ENCODE measurements at regions not wholly inside any gene's neighbourhood (a gene's known extent, or its start where the extent isn't known, plus 50 kb on each side); places are given as distances from the start of the nearest gene placed in this dataset.

- TF ChIP-seq FOXM1 (IDR thresholded peaks at IDR 0.05; ENCODE audit: borderline replicate concordance) (no peak), L3MBTL2 (conservative IDR thresholded peaks at IDR 0.05) (no peak), SP1 (IDR thresholded peaks at IDR 0.05) (no peak), SUZ12 (IDR thresholded peaks at IDR 0.05) (no peak), HDGF (IDR thresholded peaks at IDR 0.05; ENCODE audit: borderline replicate concordance) (no peak), FOXA1 (IDR thresholded peaks at IDR 0.05) (no peak), LEF1 (IDR thresholded peaks at IDR 0.05; ENCODE audit: borderline replicate concordance) (no peak), ARNT (IDR thresholded peaks at IDR 0.05) (no peak), FOXK2 (IDR thresholded peaks at IDR 0.05) (no peak), ZNF384 (IDR thresholded peaks at IDR 0.05) (no peak), TARDBP (IDR thresholded peaks at IDR 0.05) (no peak), CTBP1 (IDR thresholded peaks at IDR 0.05; ENCODE audit: borderline replicate concordance) (no peak), BHLHE40 (IDR thresholded peaks at IDR 0.05; ENCODE audit: borderline replicate concordance) (no peak), PKNOX1 (IDR thresholded peaks at IDR 0.05) (no peak)
These were observed 176.0 kb downstream of the CHST1 start for GRCh38 chr11:45489281-45489905.
